ENCODE measurements at regions not wholly inside any gene's neighbourhood (a gene's known extent, or its start where the extent isn't known, plus 50 kb on each side); places are given as distances from the start of the nearest gene placed in this dataset.

DNA sequence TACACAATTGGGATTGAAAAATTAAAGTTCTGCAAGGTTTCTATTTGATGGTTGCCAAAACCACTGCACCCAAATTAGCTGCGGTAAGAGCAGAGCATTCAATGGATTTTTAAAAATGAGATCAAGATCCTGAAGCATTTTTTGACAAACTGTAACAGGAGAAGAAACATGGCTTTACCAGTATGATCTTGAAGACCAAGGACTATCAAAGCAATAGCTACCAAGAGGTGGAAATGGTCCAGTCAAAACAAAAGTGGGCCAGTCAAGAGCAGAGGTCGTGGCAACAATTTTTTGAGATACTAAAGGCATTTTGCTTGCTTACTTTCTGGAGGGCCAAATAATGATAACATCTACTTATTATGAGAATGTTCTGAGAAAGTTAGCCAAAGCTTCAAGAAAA is 186.8 kb downstream of the RDH14 start:
- TF ChIP-seq, protein P1, sequence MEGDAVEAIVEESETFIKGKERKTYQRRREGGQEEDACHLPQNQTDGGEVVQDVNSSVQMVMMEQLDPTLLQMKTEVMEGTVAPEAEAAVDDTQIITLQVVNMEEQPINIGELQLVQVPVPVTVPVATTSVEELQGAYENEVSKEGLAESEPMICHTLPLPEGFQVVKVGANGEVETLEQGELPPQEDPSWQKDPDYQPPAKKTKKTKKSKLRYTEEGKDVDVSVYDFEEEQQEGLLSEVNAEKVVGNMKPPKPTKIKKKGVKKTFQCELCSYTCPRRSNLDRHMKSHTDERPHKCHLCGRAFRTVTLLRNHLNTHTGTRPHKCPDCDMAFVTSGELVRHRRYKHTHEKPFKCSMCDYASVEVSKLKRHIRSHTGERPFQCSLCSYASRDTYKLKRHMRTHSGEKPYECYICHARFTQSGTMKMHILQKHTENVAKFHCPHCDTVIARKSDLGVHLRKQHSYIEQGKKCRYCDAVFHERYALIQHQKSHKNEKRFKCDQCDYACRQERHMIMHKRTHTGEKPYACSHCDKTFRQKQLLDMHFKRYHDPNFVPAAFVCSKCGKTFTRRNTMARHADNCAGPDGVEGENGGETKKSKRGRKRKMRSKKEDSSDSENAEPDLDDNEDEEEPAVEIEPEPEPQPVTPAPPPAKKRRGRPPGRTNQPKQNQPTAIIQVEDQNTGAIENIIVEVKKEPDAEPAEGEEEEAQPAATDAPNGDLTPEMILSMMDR (optimal IDR thresholded peaks at IDR 0.05 in 1 of 3, IDR thresholded peaks at IDR 0.05 in 1 of 3, conservative IDR thresholded peaks at IDR 0.05 in 1 of 3; ENCODE audit: extremely low read depth in 1 of 3, insufficient read depth in 2 of 3, low read length in 3 of 3) = no peak
- no peak for TF ChIP-seq EZH2 (IDR thresholded peaks at IDR 0.05; ENCODE audit: low read length)

Measured in keratinocyte (primary cell).